MM.1S (cell line): ENCODE measurements at regions not wholly inside any gene's neighbourhood (a gene's known extent, or its start where the extent isn't known, plus 50 kb on each side); places are given as distances from the start of the nearest gene placed in this dataset.
"Not testable (repeated sequence)": the region's sequence is repeated elsewhere in the genome, so short reads cannot be mapped to it uniquely, and the experiment has no call there.

Experiments
- DNase-seq: peaks from one replicate; pipeline ENCODE4 v3.0.0-alpha.2; 2015
- H2AFZ ChIP-seq: fragments of 300-600 bp; sonication (generic); 2 replicates; pipeline ENCODE4 v1.6.0; 2016; ENCODE audit warnings: antibody characterized with exemption, low read length
- H3F3A ChIP-seq: fragments of 300-600 bp; sonication (generic); 2 replicates; pipeline ENCODE4 v1.6.1; 2016; ENCODE audit warnings: mild to moderate bottlenecking, antibody characterized with exemption, low read length, moderate library complexity, mixed read lengths; ENCODE audit not compliant: insufficient read depth
- H3K27ac ChIP-seq: fragments of 300-600 bp; sonication (generic); 2 replicates; pipeline ENCODE4 v1.5.1; 2016; ENCODE audit warnings: mild to moderate bottlenecking, low read length
- H3K27me3 ChIP-seq: fragments of 300-600 bp; sonication (generic); replicated peaks from 2 replicates; pipeline ENCODE4 v1.6.0; 2016; ENCODE audit warnings: low read length; ENCODE audit not compliant: insufficient read depth
- H3K36me3 ChIP-seq: fragments of 300-600 bp; sonication (generic); replicated peaks from 2 replicates; pipeline ENCODE4 v1.6.1; 2016; ENCODE audit warnings: mild to moderate bottlenecking, low read length, mixed read lengths; ENCODE audit not compliant: insufficient read depth
- H3K4me1 ChIP-seq: fragments of 300-600 bp; sonication (generic); 2 replicates; pipeline ENCODE4 v1.6.1; 2016; ENCODE audit warnings: low read length, mixed read lengths
- H3K4me2 ChIP-seq: fragments of 300-600 bp; sonication (generic); 2 replicates; pipeline ENCODE4 v1.6.0; 2016; ENCODE audit warnings: low read depth, low read length
- H3K4me3 ChIP-seq: fragments of 300-600 bp; sonication (generic); 2 replicates; pipeline ENCODE4 v1.5.1; 2016; ENCODE audit warnings: low read length, mixed read lengths
- H3K79me2 ChIP-seq: fragments of 300-600 bp; sonication (generic); 2 replicates; pipeline ENCODE4 v1.6.1; 2016; ENCODE audit warnings: mixed run types, low read length, mixed read lengths
- H3K9ac ChIP-seq: fragments of 300-600 bp; sonication (generic); 2 replicates; pipeline ENCODE4 v1.6.1; 2016; ENCODE audit warnings: low read length, mixed read lengths
- H3K9me2 ChIP-seq: fragments of 300-600 bp; sonication (generic); replicated peaks from 2 replicates; pipeline ENCODE4 v1.6.1; 2016; ENCODE audit warnings: mild to moderate bottlenecking, low read length, mixed read lengths; ENCODE audit not compliant: insufficient read depth
- H3K9me3 ChIP-seq: fragments of 300-600 bp; sonication (generic); replicated peaks from 2 replicates; pipeline ENCODE4 v1.6.1; 2016; ENCODE audit warnings: mild to moderate bottlenecking, low read length, mixed read lengths; ENCODE audit not compliant: insufficient read depth
- H4K20me1 ChIP-seq: fragments of 300-600 bp; sonication (generic); 2 replicates; pipeline ENCODE4 v1.6.1; 2016; ENCODE audit warnings: mild to moderate bottlenecking, low read length, moderate library complexity, mixed read lengths; ENCODE audit not compliant: insufficient read depth
- EZH2 ChIP-seq: fragments of 300-600 bp; sonication (generic); optimal IDR thresholded peaks from 2 replicates; pipeline ENCODE3; 2017; ENCODE audit warnings: low read depth, mild to moderate bottlenecking, antibody characterized with exemption, low read length, mixed read lengths
- EZH2phosphoT487 ChIP-seq: fragments of 300-600 bp; sonication (generic); IDR thresholded peaks from 2 replicates; pipeline ENCODE4 v1.6.1; 2018; ENCODE audit warnings: antibody characterized with exemption, low read length
- TF ChIP-seq, protein P1 (sequence below): fragments of 300-600 bp; sonication (generic); IDR thresholded peaks from 2 replicates; pipeline ENCODE4 v1.5.1; 2016; ENCODE audit warnings: antibody characterized with exemption, low read length, mixed read lengths

- Histone ChIP-seq H3K79me2 (no peaks in the 10 kb centered on the region), H3K4me1 (no peaks in the 10 kb centered on the region), H3K4me2 (no peak overlapping the region), H4K20me1 (no peaks in the 10 kb centered on the region), H3K9me2 (no peaks in the 10 kb centered on the region), H3K9ac (no peak overlapping the region), H3K36me3 (no peaks in the 10 kb centered on the region), H3K9me3 (no peaks in the 10 kb centered on the region), H3K27me3 (no peaks in the 10 kb centered on the region), H2AFZ (no peak overlapping the region), H3K4me3 (no peak overlapping the region), H3K27ac (no peak overlapping the region), H3F3A (no peaks in the 10 kb centered on the region)
- DNase-seq, result no peak
- TF ChIP-seq, protein P1, sequence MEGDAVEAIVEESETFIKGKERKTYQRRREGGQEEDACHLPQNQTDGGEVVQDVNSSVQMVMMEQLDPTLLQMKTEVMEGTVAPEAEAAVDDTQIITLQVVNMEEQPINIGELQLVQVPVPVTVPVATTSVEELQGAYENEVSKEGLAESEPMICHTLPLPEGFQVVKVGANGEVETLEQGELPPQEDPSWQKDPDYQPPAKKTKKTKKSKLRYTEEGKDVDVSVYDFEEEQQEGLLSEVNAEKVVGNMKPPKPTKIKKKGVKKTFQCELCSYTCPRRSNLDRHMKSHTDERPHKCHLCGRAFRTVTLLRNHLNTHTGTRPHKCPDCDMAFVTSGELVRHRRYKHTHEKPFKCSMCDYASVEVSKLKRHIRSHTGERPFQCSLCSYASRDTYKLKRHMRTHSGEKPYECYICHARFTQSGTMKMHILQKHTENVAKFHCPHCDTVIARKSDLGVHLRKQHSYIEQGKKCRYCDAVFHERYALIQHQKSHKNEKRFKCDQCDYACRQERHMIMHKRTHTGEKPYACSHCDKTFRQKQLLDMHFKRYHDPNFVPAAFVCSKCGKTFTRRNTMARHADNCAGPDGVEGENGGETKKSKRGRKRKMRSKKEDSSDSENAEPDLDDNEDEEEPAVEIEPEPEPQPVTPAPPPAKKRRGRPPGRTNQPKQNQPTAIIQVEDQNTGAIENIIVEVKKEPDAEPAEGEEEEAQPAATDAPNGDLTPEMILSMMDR, result no peak
- TF ChIP-seq EZH2phosphoT487 (no peak), EZH2 (no peak)
Measured at GRCh38 chr13:91249861-91250260, 97.6 kb upstream of the MIR17HG start.

- H3K4me2 ChIP-seq, H3K9me2 ChIP-seq, H3K9me3 ChIP-seq, H3K36me3 ChIP-seq, H3K27me3 ChIP-seq, DNase-seq, H3K79me2 ChIP-seq, H3K4me3 ChIP-seq, H3K9ac ChIP-seq, H4K20me1 ChIP-seq, H2AFZ ChIP-seq, H3K27ac ChIP-seq, H3K4me1 ChIP-seq, H3F3A ChIP-seq: not testable (repeated sequence)
Measured at GRCh38 chr13:91251573-91251972, 95.9 kb upstream of the MIR17HG start.

DNA sequence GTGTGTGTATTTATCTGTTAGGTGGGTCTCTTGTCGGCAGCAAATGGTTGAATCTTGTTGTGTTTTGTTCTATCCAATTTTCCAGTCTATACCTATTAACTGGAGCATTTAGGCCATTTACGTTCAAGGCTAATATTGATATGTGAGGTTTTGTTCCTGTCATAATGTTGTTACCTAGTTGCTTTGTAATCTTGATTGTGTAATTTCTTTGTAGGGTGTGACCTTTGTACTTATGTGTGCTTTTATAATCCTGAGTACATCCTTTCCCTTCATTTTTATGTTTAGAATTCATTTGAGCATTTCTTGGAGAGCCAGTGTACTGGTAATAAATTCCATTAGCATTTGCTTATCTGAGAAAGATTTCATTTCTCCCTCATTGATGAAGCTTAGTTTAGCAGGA, 83.0 kb upstream of the MIR17HG start:
- Histone ChIP-seq H3K4me2 (no peak overlapping the region), H3K9ac (no peak overlapping the region), H3K27ac (no peak overlapping the region), H3K4me3 (no peak overlapping the region), H4K20me1 (no peaks in the 10 kb centered on the region), H2AFZ (no peak overlapping the region), H3K27me3 (no peaks in the 10 kb centered on the region), H3K9me2 (no peaks in the 10 kb centered on the region), H3K79me2 (no peaks in the 10 kb centered on the region), H3K36me3 (no peaks in the 10 kb centered on the region), H3F3A (no peaks in the 10 kb centered on the region), H3K9me3 (no peaks in the 10 kb centered on the region), H3K4me1 (no peaks in the 10 kb centered on the region)
- TF ChIP-seq EZH2phosphoT487, result no peak
- no peak for TF ChIP-seq EZH2
- TF ChIP-seq, protein P1, result no peak
- DNase-seq, result no peak

- no peak overlapping the region for H3K4me3 ChIP-seq
- no peaks in the 10 kb centered on the region for H3K9me2 ChIP-seq
- no peaks in the 10 kb centered on the region for H3K27me3 ChIP-seq
- no peaks in the 10 kb centered on the region for H3K79me2 ChIP-seq
- no peaks in the 10 kb centered on the region for H4K20me1 ChIP-seq
- no peak overlapping the region for H2AFZ ChIP-seq
- no peaks in the 10 kb centered on the region for H3K9me3 ChIP-seq
- no peaks in the 10 kb centered on the region for H3K36me3 ChIP-seq
- TF ChIP-seq, protein P1, result no peak
- TF ChIP-seq EZH2 (no peak), EZH2phosphoT487 (no peak)
- H3K9ac ChIP-seq, result no peak overlapping the region
- H3K4me2 ChIP-seq, result no peak overlapping the region
- no peaks in the 10 kb centered on the region for H3F3A ChIP-seq
- no peak overlapping the region for H3K27ac ChIP-seq
- no peak for DNase-seq
- H3K4me1 ChIP-seq, result no peaks in the 10 kb centered on the region
Measured at GRCh38 chr13:91269237-91269636, 78.2 kb upstream of the MIR17HG start.
